Ishikawa (cell line): ENCODE measurements at regions not wholly inside any gene's neighbourhood (a gene's known extent, or its start where the extent isn't known, plus 50 kb on each side); places are given as distances from the start of the nearest gene placed in this dataset.

Source experiments
- EP300 ChIP-seq: IDR thresholded peaks from 2 replicates; pipeline ENCODE4 v1.6.1; 2012; ENCODE audit warnings: borderline replicate concordance
- ZBTB7A ChIP-seq: IDR thresholded peaks from 2 replicates; pipeline ENCODE4 v1.6.1; 2012; ENCODE audit warnings: low read depth

DNA sequence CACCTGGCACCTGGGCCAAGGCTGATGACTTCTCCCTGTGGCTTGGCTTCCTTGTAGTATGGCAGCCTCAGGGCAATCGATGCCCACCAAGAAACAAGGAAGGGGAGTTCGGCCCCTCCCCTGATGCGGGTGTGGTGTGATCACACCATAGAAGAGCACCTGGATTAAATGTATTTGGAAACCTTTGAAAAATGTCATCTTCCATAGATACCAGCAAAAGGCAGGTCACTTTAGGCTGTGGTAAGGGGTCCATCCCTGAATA, 198.2 kb downstream of the CYP26B1 start:
- TF ChIP-seq EP300 (no peak), ZBTB7A (no peak)
